HEK293T (cell line): ENCODE measurements at regions not wholly inside any gene's neighbourhood (a gene's known extent, or its start where the extent isn't known, plus 50 kb on each side); places are given as distances from the start of the nearest gene placed in this dataset.

ENCODE experiments used
- BHLHE40 ChIP-seq: fragments of 450-650 bp; IDR thresholded peaks from 2 replicates; pipeline ENCODE4 v1.6.1; 2016; ENCODE audit warnings: mild to moderate bottlenecking, moderate library complexity, borderline replicate concordance
- ELF4 ChIP-seq: fragments of 450-650 bp; IDR thresholded peaks from 2 replicates; pipeline ENCODE4 v1.6.1; 2017; ENCODE audit warnings: antibody characterized with exemption
- FOXM1 ChIP-seq: fragments of 450-650 bp; IDR thresholded peaks from 2 replicates; pipeline ENCODE4 v1.6.1; 2017; ENCODE audit warnings: mild to moderate bottlenecking, borderline replicate concordance
- HDGF ChIP-seq: fragments of 450-650 bp; IDR thresholded peaks from 2 replicates; pipeline ENCODE4 v1.6.1; 2017; ENCODE audit warnings: antibody characterized with exemption, borderline replicate concordance
- PKNOX1 ChIP-seq: fragments of 450-650 bp; IDR thresholded peaks from 2 replicates; pipeline ENCODE4 v1.6.1; 2016
- SP1 ChIP-seq: fragments of 450-650 bp; IDR thresholded peaks from 2 replicates; pipeline ENCODE4 v1.6.1; 2017
- SUZ12 ChIP-seq: fragments of 450-650 bp; IDR thresholded peaks from 2 replicates; pipeline ENCODE4 v1.6.1; 2016; ENCODE audit warnings: mild to moderate bottlenecking
- TARDBP ChIP-seq: fragments of 450-650 bp; IDR thresholded peaks from 2 replicates; pipeline ENCODE4 v1.6.1; 2016

GRCh38 chr2:129441610-129442009 is 537.9 kb upstream of the RAB6C start:
- TF ChIP-seq SP1 (no peak), BHLHE40 (no peak), FOXM1 (no peak), TARDBP (no peak), SUZ12 (no peak), HDGF (no peak), ELF4 (no peak), PKNOX1 (no peak)
